NCI-H187 treated with DMSO at 0.1 percent for 48 hours (cell line): ENCODE measurements at regions not wholly inside any gene's neighbourhood (a gene's known extent, or its start where the extent isn't known, plus 50 kb on each side); places are given as distances from the start of the nearest gene placed in this dataset.
A peak's percentile ranks its signal among the peaks of the same experiment; 100 is the strongest.

ENCODE experiments used
- DNase-seq: peaks from one replicate; lab custom pipeline; 2025; lab: John Stamatoyannopoulos, UW

GRCh38 chr11:119853581-119854360, 124.8 kb upstream of the NECTIN1 start:
- DNase-seq, result no peak

- no peak for DNase-seq
Observed at GRCh38 chr11:119852741-119853140, 123.7 kb upstream of the NECTIN1 start.

- no peak for DNase-seq
Observed at GRCh38 chr11:119850822-119851409, 121.9 kb upstream of the NECTIN1 start.

- DNase-seq, result no peak
Observed at GRCh38 chr11:119849872-119850271, 120.9 kb upstream of the NECTIN1 start.

- no peak for DNase-seq
Observed at GRCh38 chr11:119847853-119848252, 118.9 kb upstream of the NECTIN1 start.

GRCh38 chr11:119846374-119846773, 117.4 kb upstream of the NECTIN1 start:
- DNase-seq, result no peak

- DNase-seq, result no peak
Observed at GRCh38 chr11:119845756-119846155, 116.8 kb upstream of the NECTIN1 start.

- DNase-seq, result no peak
Observed at GRCh38 chr11:119845305-119845704, 116.3 kb upstream of the NECTIN1 start.

- no peak for DNase-seq
Observed at GRCh38 chr11:119844808-119845207, 115.8 kb upstream of the NECTIN1 start.

GRCh38 chr11:119843877-119844276, 114.9 kb upstream of the NECTIN1 start:
- no peak for DNase-seq

- DNase-seq, result no peak
Observed at GRCh38 chr11:119842731-119843130, 113.7 kb upstream of the NECTIN1 start.

- DNase-seq, result no peak
Observed at GRCh38 chr11:119839476-119840133, 110.6 kb upstream of the NECTIN1 start.

GRCh38 chr11:119835753-119836152, 106.8 kb upstream of the NECTIN1 start:
- no peak for DNase-seq

- DNase-seq, result peak; percentile 84
Observed at GRCh38 chr11:119832202-119832935, 103.4 kb upstream of the NECTIN1 start.

- DNase-seq, result no peak
Observed at GRCh38 chr11:119831011-119831410, 102.0 kb upstream of the NECTIN1 start.

GRCh38 chr11:119830400-119830799, 101.4 kb upstream of the NECTIN1 start:
- no peak for DNase-seq

- no peak for DNase-seq
Observed at GRCh38 chr11:119829402-119829801, 100.4 kb upstream of the NECTIN1 start.

- no peak for DNase-seq
Observed at GRCh38 chr11:119828819-119829218, 99.8 kb upstream of the NECTIN1 start.

GRCh38 chr11:119828006-119828405, 99.0 kb upstream of the NECTIN1 start:
- peak; percentile 70 for DNase-seq

GRCh38 chr11:119827113-119827512, 98.1 kb upstream of the NECTIN1 start:
- no peak for DNase-seq

GRCh38 chr11:119823077-119823476, 94.1 kb upstream of the NECTIN1 start:
- no peak for DNase-seq

GRCh38 chr11:119816660-119817059, 87.7 kb upstream of the NECTIN1 start:
- DNase-seq, result no peak

GRCh38 chr11:119814766-119815165, 85.8 kb upstream of the NECTIN1 start:
- no peak for DNase-seq
